HG02642 (cell line): ENCODE measurements at regions not wholly inside any gene's neighbourhood (a gene's known extent, or its start where the extent isn't known, plus 50 kb on each side); places are given as distances from the start of the nearest gene placed in this dataset.

Experiments
- ATAC-seq: cut with Tn5 transposase; IDR thresholded peaks from one replicate; pipeline ENCODE4 v1.9.1; 2021; ENCODE audit warnings: mild to moderate bottlenecking; ENCODE audit not compliant: unreplicated experiment, poor library complexity

DNA sequence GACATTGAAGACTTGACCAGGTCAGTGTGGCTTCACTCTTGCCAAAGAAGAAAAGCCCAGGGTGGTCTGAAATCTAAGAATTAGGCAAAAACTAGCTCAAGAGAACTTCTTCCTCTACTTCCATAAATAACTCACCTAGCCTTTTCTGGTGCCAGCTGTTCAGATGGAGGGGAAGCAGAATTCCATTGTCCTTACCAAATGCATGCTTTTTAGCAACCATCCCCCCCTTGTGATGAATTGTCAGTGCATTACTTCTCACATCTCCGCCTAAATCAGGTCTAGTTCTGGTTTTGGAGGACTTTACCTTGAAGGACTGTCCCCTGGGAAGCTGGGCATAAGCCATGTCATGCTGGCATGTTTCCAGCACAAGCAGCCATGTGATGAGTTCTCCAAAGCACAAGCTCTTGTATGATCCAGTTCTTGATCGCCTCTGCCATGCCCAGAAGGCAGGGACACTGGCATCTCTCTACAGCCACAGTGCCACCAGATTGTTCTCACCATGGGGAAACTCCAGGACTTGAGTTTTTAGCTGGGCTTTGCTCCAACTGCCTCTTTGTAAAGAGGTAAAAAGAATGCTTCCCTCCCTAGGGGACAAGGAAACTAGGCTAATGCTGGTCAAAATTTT, 96.4 kb upstream of the IL12A start:
- no peak for ATAC-seq

- no peak for ATAC-seq
Measured at GRCh38 chr3:159892801-159893200, 95.8 kb upstream of the IL12A start.

DNA sequence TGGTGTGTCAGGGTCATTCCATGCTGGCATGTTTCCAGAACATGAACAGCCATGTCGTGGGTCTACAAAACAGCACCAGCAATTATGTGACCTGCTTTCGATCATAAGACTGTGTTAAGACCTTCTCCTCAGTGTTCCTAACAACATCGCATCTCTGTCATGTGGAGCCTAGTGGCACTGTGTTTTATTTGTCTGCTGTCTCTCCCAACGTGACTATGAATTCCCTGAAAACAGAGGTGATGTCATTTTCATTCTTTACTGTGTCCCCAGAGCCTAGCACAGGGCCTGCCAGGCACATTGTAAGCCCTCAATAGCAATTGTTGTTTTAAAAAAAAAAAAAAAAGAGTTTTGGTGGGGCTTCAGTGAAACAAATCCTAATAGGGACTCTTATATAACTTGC, 94.2 kb upstream of the IL12A start:
- ATAC-seq: no peak

GRCh38 chr3:159895430-159895829, 93.2 kb upstream of the IL12A start:
- no peak for ATAC-seq

DNA sequence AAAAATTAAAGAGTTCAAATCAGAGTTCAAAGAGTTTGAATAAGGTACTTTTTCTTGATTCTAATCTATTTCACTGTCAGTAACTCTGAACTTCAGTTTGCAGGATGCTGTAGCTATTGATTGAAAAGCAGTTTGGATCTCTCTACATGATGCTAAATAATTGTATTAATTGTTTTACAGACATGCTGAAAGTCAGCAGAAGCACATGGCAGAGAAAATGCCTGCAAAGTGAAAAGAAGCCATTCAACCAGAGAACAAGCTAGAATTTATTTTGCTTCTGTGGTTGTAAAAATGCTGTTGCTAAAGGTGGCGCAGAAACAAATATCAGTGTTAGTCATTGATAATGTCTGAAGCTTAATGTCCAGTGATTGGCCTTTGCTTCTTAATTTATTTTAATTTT, 92.1 kb upstream of the IL12A start:
- ATAC-seq: no peak

GRCh38 chr3:159897331-159898075, 91.1 kb upstream of the IL12A start:
- ATAC-seq: no peak

DNA sequence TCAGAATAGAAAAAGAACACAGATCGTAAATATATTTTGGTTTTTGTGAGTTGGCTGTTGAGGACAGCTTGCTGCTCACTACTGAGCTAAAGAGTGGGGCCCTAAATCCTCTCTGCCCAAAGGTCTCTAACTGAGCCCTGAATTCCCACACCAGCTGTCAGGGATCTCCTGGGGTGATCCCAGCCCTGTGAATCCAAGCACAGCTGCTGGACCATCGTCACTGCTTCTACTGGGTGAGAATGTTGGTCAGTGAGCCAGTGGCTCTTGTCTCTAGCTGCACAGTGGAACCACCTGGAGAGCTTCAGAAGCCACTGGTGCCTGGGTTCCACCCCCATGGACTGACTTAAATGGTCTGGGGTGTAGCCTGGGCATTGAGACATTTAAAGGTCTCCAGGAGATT, 90.5 kb upstream of the IL12A start:
- ATAC-seq: no peak

- no peak for ATAC-seq
Measured at GRCh38 chr3:159899166-159899565, 89.5 kb upstream of the IL12A start.

DNA sequence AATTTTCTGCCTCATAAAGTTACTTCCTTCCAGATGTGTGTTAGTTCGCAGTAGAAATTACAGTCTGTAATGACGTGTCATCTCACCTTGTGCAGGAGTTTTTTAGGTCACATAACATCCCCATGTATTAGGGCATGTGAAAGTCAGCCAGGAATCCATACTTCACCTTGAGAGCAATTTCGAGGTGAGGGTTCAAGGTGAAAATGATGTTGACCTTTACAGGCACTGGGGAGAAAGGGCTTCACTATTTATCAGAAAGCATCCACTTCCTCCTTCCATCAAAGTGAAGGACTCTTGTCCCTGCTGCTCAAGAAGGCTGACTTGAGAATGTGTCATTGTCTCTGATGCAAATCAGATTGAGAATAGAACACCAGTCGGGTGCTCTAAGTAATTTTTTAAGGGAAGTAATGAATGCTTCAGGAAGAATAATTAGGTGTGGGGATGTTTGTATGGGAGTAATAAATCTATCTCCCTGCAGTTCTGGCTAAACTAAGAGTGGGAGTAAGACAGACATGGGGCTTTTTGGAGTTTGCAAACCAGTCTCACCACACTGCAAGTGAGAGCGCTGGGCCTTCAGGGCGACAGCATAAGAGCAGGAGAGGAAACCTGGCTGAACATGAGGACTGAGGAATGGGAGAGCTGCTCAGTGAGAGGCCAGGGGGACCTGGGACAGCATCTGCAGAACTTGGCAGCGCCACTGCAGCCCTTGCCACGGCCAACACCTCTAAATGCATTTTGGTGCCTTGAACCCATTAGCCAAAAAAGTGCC, 85.9 kb upstream of the IL12A start:
- ATAC-seq: peak; percentile 70

DNA sequence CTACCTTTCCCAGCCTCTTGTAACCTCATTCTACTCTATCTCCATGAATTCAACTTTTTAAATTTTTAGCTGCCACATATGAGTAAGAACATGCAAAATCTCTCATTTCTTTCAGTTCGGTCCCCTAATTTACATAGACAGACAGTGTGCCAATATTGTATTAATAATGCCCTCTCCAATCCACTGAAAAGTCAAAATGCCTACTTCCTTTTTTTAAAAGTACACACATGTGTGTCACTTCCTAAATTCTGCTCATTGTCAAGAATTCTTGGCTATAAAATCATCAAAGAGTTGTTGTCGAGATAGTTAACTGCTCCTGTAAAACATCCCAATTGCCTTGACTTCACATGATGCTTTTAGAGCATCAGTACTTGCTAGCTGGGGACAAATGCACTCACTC, 84.2 kb upstream of the IL12A start:
- ATAC-seq: peak; percentile 30

DNA sequence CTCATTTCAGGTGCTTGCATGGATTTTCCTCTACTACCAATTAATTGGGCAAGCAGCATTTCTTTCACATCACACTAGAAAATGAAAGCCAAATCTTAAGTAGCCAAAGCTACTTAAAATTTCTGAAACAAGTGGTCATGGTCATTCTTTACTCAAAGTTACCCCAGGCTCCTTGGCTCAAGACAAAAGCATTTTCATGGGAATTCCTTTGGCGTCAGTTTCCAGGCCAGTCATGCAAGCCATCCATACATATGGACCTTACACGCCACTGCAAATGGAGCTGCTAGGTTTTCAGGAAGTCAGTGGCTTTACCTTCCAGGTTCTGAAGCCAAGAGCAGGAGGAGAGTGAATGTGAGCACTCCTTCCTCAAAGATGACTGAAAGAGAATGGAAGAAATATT, 83.7 kb upstream of the IL12A start:
- ATAC-seq: no peak

DNA sequence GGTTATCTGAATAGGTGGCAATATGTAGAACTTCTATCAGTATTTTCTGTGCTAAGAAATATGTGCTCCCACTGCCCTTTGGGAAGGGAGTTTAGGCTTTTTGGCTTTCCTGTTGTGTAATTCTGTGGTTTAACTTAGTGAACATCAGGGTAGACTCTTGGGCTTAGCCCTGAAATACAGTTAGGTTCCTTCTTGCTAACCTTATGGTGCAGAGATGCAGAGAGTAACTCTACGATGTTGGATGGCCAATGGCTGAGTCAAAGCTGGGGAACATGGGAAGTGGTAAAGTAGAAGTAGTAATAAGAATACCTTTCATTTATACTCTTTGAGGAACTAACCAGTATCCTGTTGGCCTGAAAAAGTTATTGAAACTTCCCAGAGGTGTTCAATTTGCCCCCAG, 80.8 kb upstream of the IL12A start:
- no peak for ATAC-seq

GRCh38 chr3:159910991-159911663, 77.5 kb upstream of the IL12A start:
- peak; percentile 84 for ATAC-seq

- peak; percentile 6 for ATAC-seq
Measured at GRCh38 chr3:159911664-159912037, 77.0 kb upstream of the IL12A start.

DNA sequence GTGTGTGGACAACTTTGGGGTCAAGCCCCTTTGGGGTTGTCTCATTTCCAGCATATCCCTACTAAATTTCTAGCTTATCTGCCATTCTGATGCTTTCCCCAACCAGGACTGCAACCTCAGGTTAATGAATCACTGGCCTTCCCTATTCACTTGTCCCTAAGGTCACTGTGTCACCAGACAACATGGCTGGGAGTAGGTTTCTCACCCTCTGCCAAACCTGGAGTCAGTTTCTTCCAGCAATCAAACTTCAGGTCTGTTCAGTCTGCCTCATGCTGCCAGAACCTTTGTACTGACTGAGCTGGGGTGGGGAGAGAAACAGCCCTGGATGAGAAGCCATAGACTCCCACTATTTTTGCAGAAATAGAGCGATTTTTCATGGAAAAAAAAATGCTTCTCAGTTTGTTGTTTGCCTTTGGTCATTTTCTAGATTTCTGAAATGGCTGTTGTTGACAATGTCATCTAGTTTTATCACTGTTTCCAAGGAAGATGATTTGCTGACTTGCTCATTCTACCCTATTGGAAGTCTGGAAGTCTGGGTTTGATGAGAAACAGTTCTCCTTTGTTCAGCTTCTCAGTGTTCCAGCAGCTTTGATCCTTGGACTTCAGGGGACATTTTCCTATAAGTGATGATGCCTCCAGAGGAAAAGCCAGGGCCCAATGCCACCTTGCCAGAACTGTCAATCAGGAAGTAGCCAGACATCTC, 74.8 kb upstream of the IL12A start:
- ATAC-seq: no peak

- ATAC-seq: no peak
Measured at GRCh38 chr3:159914426-159914825, 74.2 kb upstream of the IL12A start.

DNA sequence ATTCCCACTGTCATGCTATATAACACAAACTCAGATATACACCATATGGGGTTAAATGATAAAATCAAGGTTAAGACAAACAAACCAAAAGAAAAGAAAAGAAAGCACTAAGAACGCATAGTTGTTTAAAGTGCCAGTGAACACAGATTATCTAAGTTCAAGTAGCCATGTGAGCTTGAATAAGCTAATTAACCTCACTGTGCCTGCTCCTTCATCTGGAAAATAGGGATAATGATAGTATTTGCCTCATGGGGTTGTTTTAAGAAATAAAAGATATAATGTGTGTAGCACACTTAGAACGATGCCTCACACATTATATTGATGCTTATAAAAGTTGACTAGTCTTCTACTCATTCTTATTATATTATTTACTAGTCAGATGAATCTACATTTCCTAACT, 72.6 kb upstream of the IL12A start:
- ATAC-seq: no peak

- ATAC-seq: no peak
Measured at GRCh38 chr3:159917141-159917540, 71.5 kb upstream of the IL12A start.

- ATAC-seq: peak; percentile 75
Measured at GRCh38 chr3:159919873-159920272, 68.8 kb upstream of the IL12A start.

DNA sequence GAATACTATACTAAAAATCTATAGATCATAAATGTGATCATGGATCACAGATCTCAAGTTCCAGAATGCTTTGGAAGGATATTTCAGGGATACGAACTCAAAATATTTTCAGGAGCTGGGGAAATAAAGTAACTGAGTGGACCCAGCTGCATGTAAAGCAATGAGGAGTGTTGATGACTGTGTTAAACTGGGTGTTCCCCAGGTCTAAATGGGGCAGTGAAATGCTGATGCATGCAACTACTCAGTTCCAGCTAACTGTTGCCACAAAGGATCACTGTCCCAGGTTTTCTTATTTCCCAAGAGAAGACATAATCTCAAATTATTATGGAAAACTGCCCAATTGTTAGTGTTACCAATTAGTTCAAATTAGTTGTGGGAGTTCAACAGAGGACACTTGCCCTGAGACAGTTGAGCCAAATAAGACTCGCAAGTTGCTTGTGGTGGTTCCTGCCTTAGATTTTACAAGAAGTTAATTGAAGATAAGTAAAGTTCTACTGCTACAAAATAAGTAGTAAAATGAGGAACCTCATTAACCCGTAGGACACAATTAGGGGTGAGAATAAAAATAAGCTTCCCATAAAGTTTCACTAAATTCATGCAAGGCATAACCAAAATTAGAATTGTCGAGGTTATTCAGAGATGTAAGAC, 66.3 kb upstream of the IL12A start:
- no peak for ATAC-seq
